BE2C (cell line): ENCODE measurements at regions not wholly inside any gene's neighbourhood (a gene's known extent, or its start where the extent isn't known, plus 50 kb on each side); places are given as distances from the start of the nearest gene placed in this dataset.
"Not testable (repeated sequence)": the region's sequence is repeated elsewhere in the genome, so short reads cannot be mapped to it uniquely, and the experiment has no call there.

ENCODE experiments used
- DNase-seq: peaks from one replicate; pipeline ENCODE4 v3.0.0-alpha.2; 2020
- H3K27me3 ChIP-seq: fragments of 250-450 bp; sonication (Bioruptor Pico); 2 replicates; pipeline ENCODE4 v1.5.1; 2020; ENCODE audit warnings: mild to moderate bottlenecking
- H3K36me3 ChIP-seq: fragments of 250-450 bp; sonication (Bioruptor Pico); 2 replicates; pipeline ENCODE4 v1.5.1; 2020; ENCODE audit warnings: mild to moderate bottlenecking
- H3K4me1 ChIP-seq: fragments of 250-450 bp; sonication (Bioruptor Pico); 2 replicates; pipeline ENCODE4 v1.5.1; 2020
- H3K4me3 ChIP-seq: 2 replicates; pipeline ENCODE4 v1.5.1; 2011; ENCODE audit warnings: low read depth, low read length
- H3K9me3 ChIP-seq: fragments of 250-450 bp; sonication (Bioruptor Pico); 2 replicates; pipeline ENCODE4 v1.5.1; 2020

- H3K27me3 ChIP-seq, DNase-seq, H3K36me3 ChIP-seq, H3K4me3 ChIP-seq, H3K4me1 ChIP-seq, H3K9me3 ChIP-seq: not testable (repeated sequence)
Observed at GRCh38 chr21:6565190-6566094, 3955.9 kb upstream of the TPTE start.

GRCh38 chr21:6567542-6567941 lies 3953.8 kb upstream of the TPTE start:
- not testable (repeated sequence) for H3K4me3 ChIP-seq, H3K9me3 ChIP-seq, DNase-seq, H3K36me3 ChIP-seq, H3K27me3 ChIP-seq, H3K4me1 ChIP-seq

GRCh38 chr21:6569152-6569551 lies 3952.2 kb upstream of the TPTE start:
- not testable (repeated sequence) for H3K9me3 ChIP-seq, H3K27me3 ChIP-seq

GRCh38 chr21:6569587-6570392 lies 3951.6 kb upstream of the TPTE start:
- H3K27me3 ChIP-seq, H3K9me3 ChIP-seq, DNase-seq, H3K36me3 ChIP-seq, H3K4me1 ChIP-seq, H3K4me3 ChIP-seq: not testable (repeated sequence)

More at GRCh38 chr21:6569152-6569551, 3952.2 kb upstream of the TPTE start:
- not testable (repeated sequence) for H3K36me3 ChIP-seq, H3K4me1 ChIP-seq, H3K4me3 ChIP-seq, DNase-seq

GRCh38 chr21:6570700-6571368 lies 3950.5 kb upstream of the TPTE start:
- not testable (repeated sequence) for H3K4me3 ChIP-seq, DNase-seq, H3K9me3 ChIP-seq, H3K27me3 ChIP-seq, H3K36me3 ChIP-seq, H3K4me1 ChIP-seq

- H3K4me1 ChIP-seq, H3K4me3 ChIP-seq, DNase-seq, H3K36me3 ChIP-seq, H3K9me3 ChIP-seq, H3K27me3 ChIP-seq: not testable (repeated sequence)
Observed at GRCh38 chr21:6573576-6573975, 3947.8 kb upstream of the TPTE start.

GRCh38 chr21:6579801-6580200 lies 3941.6 kb upstream of the TPTE start:
- H3K36me3 ChIP-seq, H3K4me1 ChIP-seq, H3K4me3 ChIP-seq, H3K9me3 ChIP-seq, DNase-seq, H3K27me3 ChIP-seq: not testable (repeated sequence)
